Gastroesophageal sphincter (tissue), 3 donors: ENCODE measurements at regions not wholly inside any gene's neighbourhood (a gene's known extent, or its start where the extent isn't known, plus 50 kb on each side); places are given as distances from the start of the nearest gene placed in this dataset.

Experiments
- POLR2A ChIP-seq, 2 donors: fragments of 450-650 bp; IDR thresholded peaks; one replicate each; pipeline ENCODE4 v1.6.1; 2017; ENCODE audit warnings: antibody characterized with exemption in 2 of 2, mild to moderate bottlenecking in 2 of 2, moderate library complexity in 1 of 2
- POLR2AphosphoS5 ChIP-seq: sonication (generic); formaldehyde crosslinking; IDR thresholded peaks from one replicate; pipeline ENCODE4 v1.6.1; 2017; ENCODE audit warnings: antibody characterized with exemption
- TF ChIP-seq, protein P1 (sequence below), 4 experiments: fragments of 200-600 bp in 2 of 4; fragments of 450-650 bp in 2 of 4; sonication (generic) in 1 of 4; IDR thresholded peaks; one replicate each; pipeline ENCODE4 v1.5.1; 2017 to 2019; ENCODE audit warnings: antibody characterized with exemption in 4 of 4, mild to moderate bottlenecking in 2 of 4, moderate library complexity in 2 of 4

DNA sequence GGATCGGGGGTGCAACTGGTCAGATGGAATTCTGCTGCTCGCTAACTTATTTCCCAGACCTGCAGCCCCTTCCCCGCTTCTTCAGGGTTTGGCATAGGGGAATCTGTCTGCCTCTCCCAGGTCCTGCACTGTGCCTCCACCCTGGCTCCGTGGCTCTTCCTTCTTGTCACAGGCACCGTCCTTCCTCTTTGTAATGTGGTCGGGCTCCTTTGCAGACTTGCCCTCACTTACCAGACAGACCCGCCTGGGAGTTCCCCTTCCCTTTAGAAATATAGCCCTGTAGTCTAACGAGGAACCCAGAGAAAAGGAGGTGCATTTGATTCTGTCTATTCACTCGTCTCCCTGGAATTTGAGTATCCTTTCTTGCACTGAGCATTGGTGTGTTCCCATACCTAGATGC, 63.9 kb upstream of the PAX8 start:
- TF ChIP-seq, protein P1, sequence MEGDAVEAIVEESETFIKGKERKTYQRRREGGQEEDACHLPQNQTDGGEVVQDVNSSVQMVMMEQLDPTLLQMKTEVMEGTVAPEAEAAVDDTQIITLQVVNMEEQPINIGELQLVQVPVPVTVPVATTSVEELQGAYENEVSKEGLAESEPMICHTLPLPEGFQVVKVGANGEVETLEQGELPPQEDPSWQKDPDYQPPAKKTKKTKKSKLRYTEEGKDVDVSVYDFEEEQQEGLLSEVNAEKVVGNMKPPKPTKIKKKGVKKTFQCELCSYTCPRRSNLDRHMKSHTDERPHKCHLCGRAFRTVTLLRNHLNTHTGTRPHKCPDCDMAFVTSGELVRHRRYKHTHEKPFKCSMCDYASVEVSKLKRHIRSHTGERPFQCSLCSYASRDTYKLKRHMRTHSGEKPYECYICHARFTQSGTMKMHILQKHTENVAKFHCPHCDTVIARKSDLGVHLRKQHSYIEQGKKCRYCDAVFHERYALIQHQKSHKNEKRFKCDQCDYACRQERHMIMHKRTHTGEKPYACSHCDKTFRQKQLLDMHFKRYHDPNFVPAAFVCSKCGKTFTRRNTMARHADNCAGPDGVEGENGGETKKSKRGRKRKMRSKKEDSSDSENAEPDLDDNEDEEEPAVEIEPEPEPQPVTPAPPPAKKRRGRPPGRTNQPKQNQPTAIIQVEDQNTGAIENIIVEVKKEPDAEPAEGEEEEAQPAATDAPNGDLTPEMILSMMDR (IDR thresholded peaks at IDR 0.05), result no peak
- no peak for TF ChIP-seq POLR2A (IDR thresholded peaks at IDR 0.05)
- TF ChIP-seq POLR2AphosphoS5, result no peak
